ENCODE measurements at regions not wholly inside any gene's neighbourhood (a gene's known extent, or its start where the extent isn't known, plus 50 kb on each side); places are given as distances from the start of the nearest gene placed in this dataset.

- TF ChIP-seq PRMT5 (CRISPR knock-in tag; IDR thresholded peaks at IDR 0.05) (no peak), REST (IDR thresholded peaks at IDR 0.05; ENCODE audit: borderline replicate concordance) (no peak), REST (CRISPR knock-in tag; IDR thresholded peaks at IDR 0.05; ENCODE audit: low read depth) (no peak), MTA3 (IDR thresholded peaks at IDR 0.05; ENCODE audit: borderline replicate concordance) (no peak), MEIS2 (IDR thresholded peaks at IDR 0.05; ENCODE audit: partially characterized antibody) (no peak), CTCF (IDR thresholded peaks at IDR 0.05 in 2 of 3, conservative IDR thresholded peaks at IDR 0.05 in 1 of 3; ENCODE audit: insufficient read depth in 2 of 3, low read depth in 1 of 3, low read length in 3 of 3) (no peak), CREB1 (IDR thresholded peaks at IDR 0.05) (no peak), CREB1 (CRISPR knock-in tag; IDR thresholded peaks at IDR 0.05) (no peak), RCOR1 (IDR thresholded peaks at IDR 0.05; ENCODE audit: borderline replicate concordance in 1 of 2, low read depth in 2 of 2, low read length in 2 of 2) (no peak), YY1 (IDR thresholded peaks at IDR 0.05; ENCODE audit: borderline replicate concordance in 1 of 3, control insufficient read depth in 1 of 3, extremely low read depth in 1 of 3, insufficient read depth in 3 of 3, insufficient read length in 1 of 3, insufficient replicate concordance in 2 of 3, low read depth in 1 of 3, low read length in 2 of 3) (no peak), ZSCAN32 (CRISPR knock-in tag; IDR thresholded peaks at IDR 0.05) (no peak), SPI1 (IDR thresholded peaks at IDR 0.05; ENCODE audit: borderline replicate concordance, low read depth, low read length) (no peak), SETDB1 (IDR thresholded peaks at IDR 0.05; ENCODE audit: low read length) (no peak)
These were observed 57.4 kb upstream of the SLC5A12 start for GRCh38 chr11:26779074-26779865.

Data from K562 (cell line).